T-helper 1 cell (primary cell): ENCODE measurements at regions not wholly inside any gene's neighbourhood (a gene's known extent, or its start where the extent isn't known, plus 50 kb on each side); places are given as distances from the start of the nearest gene placed in this dataset.

Experiments used
- DNase-seq, 5 donors: peaks; one replicate each; pipeline ENCODE4 v3.0.0-alpha.2; 2012 to 2020

GRCh38 chr2:129729646-129730045 is 249.8 kb upstream of the RAB6C start:
- no peak for DNase-seq

GRCh38 chr2:129730979-129731378 is 248.5 kb upstream of the RAB6C start:
- DNase-seq: no peak

- no peak for DNase-seq
Observed at GRCh38 chr2:129731907-129732629, 247.4 kb upstream of the RAB6C start.

GRCh38 chr2:129732630-129733026 is 246.8 kb upstream of the RAB6C start:
- DNase-seq: no peak

GRCh38 chr2:129733041-129733440 is 246.4 kb upstream of the RAB6C start:
- no peak for DNase-seq

- no peak for DNase-seq
Observed at GRCh38 chr2:129733579-129733978, 245.9 kb upstream of the RAB6C start.

GRCh38 chr2:129734343-129735034 is 245.0 kb upstream of the RAB6C start:
- no peak for DNase-seq

- DNase-seq: no peak
Observed at GRCh38 chr2:129735576-129735975, 243.9 kb upstream of the RAB6C start.

GRCh38 chr2:129737660-129738527 is 241.6 kb upstream of the RAB6C start:
- no peak for DNase-seq

GRCh38 chr2:129738799-129739198 is 240.7 kb upstream of the RAB6C start:
- DNase-seq: no peak

- DNase-seq: no peak
Observed at GRCh38 chr2:129740504-129740903, 239.0 kb upstream of the RAB6C start.

GRCh38 chr2:129741165-129741564 is 238.3 kb upstream of the RAB6C start:
- DNase-seq: no peak

GRCh38 chr2:129741623-129742022 is 237.8 kb upstream of the RAB6C start:
- no peak for DNase-seq

GRCh38 chr2:129742415-129743180 is 236.9 kb upstream of the RAB6C start:
- no peak for DNase-seq

- no peak for DNase-seq
Observed at GRCh38 chr2:129744141-129744540, 235.3 kb upstream of the RAB6C start.

GRCh38 chr2:129744649-129745048 is 234.8 kb upstream of the RAB6C start:
- DNase-seq: no peak

GRCh38 chr2:129747500-129748125 is 231.9 kb upstream of the RAB6C start:
- DNase-seq: no peak

GRCh38 chr2:129748250-129748649 is 231.2 kb upstream of the RAB6C start:
- DNase-seq: no peak

GRCh38 chr2:129748653-129749052 is 230.8 kb upstream of the RAB6C start:
- no peak for DNase-seq

- no peak for DNase-seq
Observed at GRCh38 chr2:129751409-129751808, 228.1 kb upstream of the RAB6C start.

- no peak for DNase-seq
Observed at GRCh38 chr2:129752176-129752575, 227.3 kb upstream of the RAB6C start.

- no peak for DNase-seq
Observed at GRCh38 chr2:129752686-129753085, 226.8 kb upstream of the RAB6C start.
